ENCODE measurements at regions not wholly inside any gene's neighbourhood (a gene's known extent, or its start where the extent isn't known, plus 50 kb on each side); places are given as distances from the start of the nearest gene placed in this dataset.

- TF ChIP-seq CTCF (IDR thresholded peaks at IDR 0.05; ENCODE audit: low read length) (no peak), EZH2 (IDR thresholded peaks at IDR 0.05; ENCODE audit: borderline replicate concordance, low read length) (no peak)
Observed at GRCh38 chr21:14303731-14304488, 79.0 kb downstream of the HSPA13 start.

Data from OCI-LY1 (cell line).